GM12892 (cell line): ENCODE measurements at regions not wholly inside any gene's neighbourhood (a gene's known extent, or its start where the extent isn't known, plus 50 kb on each side); places are given as distances from the start of the nearest gene placed in this dataset.

ENCODE experiments used
- POLR2A ChIP-seq: IDR thresholded peaks from 2 replicates; pipeline ENCODE4 v1.6.1; 2011; ENCODE audit warnings: low read depth, low read length, control low read depth
- TAF1 ChIP-seq: IDR thresholded peaks from 2 replicates; pipeline ENCODE4 v1.6.1; 2011; ENCODE audit warnings: low read depth, mild to moderate bottlenecking, control low read depth, low read length, borderline replicate concordance

- TF ChIP-seq POLR2A: no peak
- TF ChIP-seq TAF1: no peak
These were observed 378.6 kb downstream of the NSUN3 start for GRCh38 chr3:94441494-94441847.
